WTC11 (cell line): ENCODE measurements at regions not wholly inside any gene's neighbourhood (a gene's known extent, or its start where the extent isn't known, plus 50 kb on each side); places are given as distances from the start of the nearest gene placed in this dataset.

Experiments used
- ATAC-seq: fragments of 200-7000 bp; cut with Tn5 transposase; 2 replicates; pipeline ENCODE4 v1.10.0; 2021; ENCODE audit warnings: mild to moderate bottlenecking, moderate library complexity
- CTCF ChIA-PET: fragments of 300-600 bp; sonication (Branson Sonifier 250); formaldehyde crosslinking; loops from one replicate; lab custom pipeline; 2021; ENCODE audit warnings: antibody characterized with exemption; lab: Charles Lee
- POLR2A ChIA-PET: fragments of 350-600 bp; sonication (Branson Sonifier 250); formaldehyde crosslinking; loops from one replicate; lab custom pipeline; 2021; ENCODE audit warnings: antibody characterized with exemption; lab: Charles Lee
- DNase-seq: peaks from one replicate; pipeline ENCODE4 v3.0.0; 2021; ENCODE audit warnings: low spot score
- H3K27ac Mint-ChIP-seq: 2 replicates; pipeline ENCODE4 v1.8.0; 2021; ENCODE audit warnings: mixed read lengths
- H3K27me3 Mint-ChIP-seq: 2 replicates; pipeline ENCODE4 v1.8.0; 2021; ENCODE audit warnings: low read depth, mild to moderate bottlenecking, moderate library complexity, mixed read lengths
- H3K36me3 Mint-ChIP-seq: 2 replicates; pipeline ENCODE4 v1.8.0; 2021; ENCODE audit warnings: mixed read lengths
- H3K4me1 Mint-ChIP-seq: 2 replicates; pipeline ENCODE4 v1.8.0; 2022; ENCODE audit warnings: mixed read lengths
- H3K4me3 Mint-ChIP-seq: 2 replicates; pipeline ENCODE4 v1.8.0; 2021; ENCODE audit warnings: mild to moderate bottlenecking, moderate library complexity, mixed read lengths
- H3K9me3 Mint-ChIP-seq: 2 replicates; pipeline ENCODE4 v1.8.0; 2021; ENCODE audit warnings: mixed read lengths
- CBFB ChIP-seq: sonication (generic); formaldehyde crosslinking; IDR thresholded peaks from 2 replicates; pipeline ENCODE4 v1.8.1; 2022; ENCODE audit warnings: mild to moderate bottlenecking, low read depth, missing genetic modification reagents
- E2F1 ChIP-seq: sonication (generic); formaldehyde crosslinking; IDR thresholded peaks from 2 replicates; pipeline ENCODE4 v1.8.0; 2022; ENCODE audit warnings: mild to moderate bottlenecking, missing genetic modification reagents
- ESRRA ChIP-seq: sonication (generic); formaldehyde crosslinking; IDR thresholded peaks from 2 replicates; pipeline ENCODE4 v1.8.1; 2022; ENCODE audit warnings: mild to moderate bottlenecking, missing genetic modification reagents, borderline replicate concordance
- FOXP4 ChIP-seq: sonication (generic); formaldehyde crosslinking; IDR thresholded peaks from 2 replicates; pipeline ENCODE4 v1.8.0; 2022; ENCODE audit warnings: mild to moderate bottlenecking, missing genetic modification reagents
- HMGXB4 ChIP-seq: sonication (generic); formaldehyde crosslinking; IDR thresholded peaks from 2 replicates; pipeline ENCODE4 v1.8.1; 2023; ENCODE audit warnings: mild to moderate bottlenecking, moderate library complexity, missing genetic modification reagents
- IRF1 ChIP-seq: sonication (generic); formaldehyde crosslinking; IDR thresholded peaks from 2 replicates; pipeline ENCODE4 v1.8.0; 2023; ENCODE audit warnings: missing genetic modification reagents
- IRF2 ChIP-seq: sonication (generic); formaldehyde crosslinking; IDR thresholded peaks from 2 replicates; pipeline ENCODE4 v1.8.0; 2022; ENCODE audit warnings: low read depth, missing genetic modification reagents, borderline replicate concordance
- KAT7 ChIP-seq: sonication (generic); formaldehyde crosslinking; IDR thresholded peaks from 2 replicates; pipeline ENCODE4 v1.8.1; 2023; ENCODE audit warnings: missing genetic modification reagents, mild to moderate bottlenecking, borderline replicate concordance
- RELA ChIP-seq: sonication (generic); formaldehyde crosslinking; IDR thresholded peaks from 2 replicates; pipeline ENCODE4 v1.8.1; 2022; ENCODE audit warnings: missing genetic modification reagents, mild to moderate bottlenecking, borderline replicate concordance
- SMAD4 ChIP-seq: sonication (generic); formaldehyde crosslinking; IDR thresholded peaks from 2 replicates; pipeline ENCODE4 v1.8.0; 2022; ENCODE audit warnings: mild to moderate bottlenecking, missing genetic modification reagents
- TCF7 ChIP-seq: sonication (generic); formaldehyde crosslinking; IDR thresholded peaks from 2 replicates; pipeline ENCODE4 v1.8.0; 2022; ENCODE audit warnings: mild to moderate bottlenecking, low read depth, missing genetic modification reagents, moderate library complexity
- USF1 ChIP-seq: sonication (generic); formaldehyde crosslinking; IDR thresholded peaks from 2 replicates; pipeline ENCODE4 v1.8.0; 2022; ENCODE audit warnings: mild to moderate bottlenecking, missing genetic modification reagents
- ZBTB21 ChIP-seq: sonication (generic); formaldehyde crosslinking; IDR thresholded peaks from 2 replicates; pipeline ENCODE4 v1.8.1; 2023; ENCODE audit warnings: mild to moderate bottlenecking, missing genetic modification reagents, borderline replicate concordance
- ZNF263 ChIP-seq: sonication (generic); formaldehyde crosslinking; IDR thresholded peaks from 2 replicates; pipeline ENCODE4 v1.8.1; 2022; ENCODE audit warnings: low read depth, mild to moderate bottlenecking, moderate library complexity, missing genetic modification reagents
- ZNF281 ChIP-seq: sonication (generic); formaldehyde crosslinking; IDR thresholded peaks from 2 replicates; pipeline ENCODE4 v1.8.0; 2023; ENCODE audit warnings: mild to moderate bottlenecking, missing genetic modification reagents
- ZNF317 ChIP-seq: sonication (generic); formaldehyde crosslinking; IDR thresholded peaks from 2 replicates; pipeline ENCODE4 v1.8.1; 2023; ENCODE audit warnings: low read depth, mild to moderate bottlenecking, moderate library complexity, missing genetic modification reagents, borderline replicate concordance
- ZNF416 ChIP-seq: fragments of 250-450 bp; sonication (Bioruptor Pico); IDR thresholded peaks from 2 replicates; pipeline ENCODE4 v1.9.0; 2021; ENCODE audit warnings: mild to moderate bottlenecking, inconsistent platforms
- TF ChIP-seq, protein P1 (sequence below): sonication (generic); formaldehyde crosslinking; IDR thresholded peaks from 2 replicates; pipeline ENCODE4 v1.8.0; 2023; ENCODE audit warnings: missing genetic modification reagents, mild to moderate bottlenecking, borderline replicate concordance
- TF ChIP-seq, protein P2 (sequence below): fragments of 250-450 bp; sonication (Bioruptor Pico); IDR thresholded peaks from 2 replicates; pipeline ENCODE4 v2.1.2; 2022; ENCODE audit warnings: mild to moderate bottlenecking, moderate library complexity

GRCh38 chr2:174020926-174021662 is 55.9 kb upstream of the SP3 start:
- Mint-ChIP-seq H3K9me3 (peaks cover 3% of the 10 kb centered on the region; the same call in 1 of the 2 replicates), H3K27ac (no peak overlapping the region), H3K27me3 (no peaks in the 10 kb centered on the region), H3K36me3 (no peaks in the 10 kb centered on the region), H3K4me3 (no peak overlapping the region), H3K4me1 (peaks cover 46% of the 10 kb centered on the region)
- DNase-seq (no peak), ATAC-seq (no peak)
- TF ChIP-seq KAT7 (CRISPR knock-in tag) (no peak), ZNF317 (CRISPR knock-in tag) (no peak), ESRRA (CRISPR knock-in tag) (no peak), USF1 (no peak), RELA (no peak), IRF1 (CRISPR knock-in tag) (no peak), CBFB (CRISPR knock-in tag) (no peak)
- TF ChIP-seq, protein P1, sequence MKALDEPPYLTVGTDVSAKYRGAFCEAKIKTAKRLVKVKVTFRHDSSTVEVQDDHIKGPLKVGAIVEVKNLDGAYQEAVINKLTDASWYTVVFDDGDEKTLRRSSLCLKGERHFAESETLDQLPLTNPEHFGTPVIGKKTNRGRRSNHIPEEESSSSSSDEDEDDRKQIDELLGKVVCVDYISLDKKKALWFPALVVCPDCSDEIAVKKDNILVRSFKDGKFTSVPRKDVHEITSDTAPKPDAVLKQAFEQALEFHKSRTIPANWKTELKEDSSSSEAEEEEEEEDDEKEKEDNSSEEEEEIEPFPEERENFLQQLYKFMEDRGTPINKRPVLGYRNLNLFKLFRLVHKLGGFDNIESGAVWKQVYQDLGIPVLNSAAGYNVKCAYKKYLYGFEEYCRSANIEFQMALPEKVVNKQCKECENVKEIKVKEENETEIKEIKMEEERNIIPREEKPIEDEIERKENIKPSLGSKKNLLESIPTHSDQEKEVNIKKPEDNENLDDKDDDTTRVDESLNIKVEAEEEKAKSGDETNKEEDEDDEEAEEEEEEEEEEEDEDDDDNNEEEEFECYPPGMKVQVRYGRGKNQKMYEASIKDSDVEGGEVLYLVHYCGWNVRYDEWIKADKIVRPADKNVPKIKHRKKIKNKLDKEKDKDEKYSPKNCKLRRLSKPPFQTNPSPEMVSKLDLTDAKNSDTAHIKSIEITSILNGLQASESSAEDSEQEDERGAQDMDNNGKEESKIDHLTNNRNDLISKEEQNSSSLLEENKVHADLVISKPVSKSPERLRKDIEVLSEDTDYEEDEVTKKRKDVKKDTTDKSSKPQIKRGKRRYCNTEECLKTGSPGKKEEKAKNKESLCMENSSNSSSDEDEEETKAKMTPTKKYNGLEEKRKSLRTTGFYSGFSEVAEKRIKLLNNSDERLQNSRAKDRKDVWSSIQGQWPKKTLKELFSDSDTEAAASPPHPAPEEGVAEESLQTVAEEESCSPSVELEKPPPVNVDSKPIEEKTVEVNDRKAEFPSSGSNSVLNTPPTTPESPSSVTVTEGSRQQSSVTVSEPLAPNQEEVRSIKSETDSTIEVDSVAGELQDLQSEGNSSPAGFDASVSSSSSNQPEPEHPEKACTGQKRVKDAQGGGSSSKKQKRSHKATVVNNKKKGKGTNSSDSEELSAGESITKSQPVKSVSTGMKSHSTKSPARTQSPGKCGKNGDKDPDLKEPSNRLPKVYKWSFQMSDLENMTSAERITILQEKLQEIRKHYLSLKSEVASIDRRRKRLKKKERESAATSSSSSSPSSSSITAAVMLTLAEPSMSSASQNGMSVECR (CRISPR knock-in tag) = no peak
- TF ChIP-seq, protein P2, sequence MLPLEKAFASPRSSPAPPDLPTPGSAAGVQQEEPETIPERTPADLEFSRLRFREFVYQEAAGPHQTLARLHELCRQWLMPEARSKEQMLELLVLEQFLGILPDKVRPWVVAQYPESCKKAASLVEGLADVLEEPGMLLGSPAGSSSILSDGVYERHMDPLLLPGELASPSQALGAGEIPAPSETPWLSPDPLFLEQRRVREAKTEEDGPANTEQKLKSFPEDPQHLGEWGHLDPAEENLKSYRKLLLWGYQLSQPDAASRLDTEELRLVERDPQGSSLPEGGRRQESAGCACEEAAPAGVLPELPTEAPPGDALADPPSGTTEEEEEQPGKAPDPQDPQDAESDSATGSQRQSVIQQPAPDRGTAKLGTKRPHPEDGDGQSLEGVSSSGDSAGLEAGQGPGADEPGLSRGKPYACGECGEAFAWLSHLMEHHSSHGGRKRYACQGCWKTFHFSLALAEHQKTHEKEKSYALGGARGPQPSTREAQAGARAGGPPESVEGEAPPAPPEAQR (CRISPR knock-in tag) = no peak
- ChIA-PET POLR2A (no interaction called here), CTCF (no interaction called here)

GRCh38 chr2:174020026-174020425 is 54.9 kb upstream of the SP3 start:
- ATAC-seq = no peak
- Mint-ChIP-seq H3K27ac (no peak overlapping the region), H3K9me3 (peaks cover 3% of the 10 kb centered on the region; the same call in 1 of the 2 replicates), H3K27me3 (no peaks in the 10 kb centered on the region), H3K36me3 (no peaks in the 10 kb centered on the region), H3K4me1 (peaks cover 48% of the 10 kb centered on the region), H3K4me3 (no peak overlapping the region)
- POLR2A ChIA-PET = no interaction called here
- DNase-seq = no peak
- CTCF ChIA-PET = no interaction called here
- TF ChIP-seq ZNF416 (CRISPR knock-in tag) (no peak), HMGXB4 (no peak), ZNF263 (CRISPR knock-in tag) (no peak), ZBTB21 (CRISPR knock-in tag) (no peak), ZNF281 (CRISPR knock-in tag) (no peak), E2F1 (CRISPR knock-in tag) (no peak), SMAD4 (CRISPR knock-in tag) (no peak), TCF7 (CRISPR knock-in tag) (no peak), IRF2 (CRISPR knock-in tag) (no peak), FOXP4 (CRISPR knock-in tag) (no peak)
